Erythroblast (primary cell): ENCODE measurements at regions not wholly inside any gene's neighbourhood (a gene's known extent, or its start where the extent isn't known, plus 50 kb on each side); places are given as distances from the start of the nearest gene placed in this dataset.

Experiments used
- GATA1 ChIP-seq: IDR thresholded peaks from 2 replicates; pipeline ENCODE4 v1.6.1; 2011; ENCODE audit warnings: low read depth, mild to moderate bottlenecking, control low read depth, low read length, moderate library complexity
- POLR2A ChIP-seq: IDR thresholded peaks from 2 replicates; pipeline ENCODE4 v1.6.1; 2011; ENCODE audit warnings: mild to moderate bottlenecking, low read length

DNA sequence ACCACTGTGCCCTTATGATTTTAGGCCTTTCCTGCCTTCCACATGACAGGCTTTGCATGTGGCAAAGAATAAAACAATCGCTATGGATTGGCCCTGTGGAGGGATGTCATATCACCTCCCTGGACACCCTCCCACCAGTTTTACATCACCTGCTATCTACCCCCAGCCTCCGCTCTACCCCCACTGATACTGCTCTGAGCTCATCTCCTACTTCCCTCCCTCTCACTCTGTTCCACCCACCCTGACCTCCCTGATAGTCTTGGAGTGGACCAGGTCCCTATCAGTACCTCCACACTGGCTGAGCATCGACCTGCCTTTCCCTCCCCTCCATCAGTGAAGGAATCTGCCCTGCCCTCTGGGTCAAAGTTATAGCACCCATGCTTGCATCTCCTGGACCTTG is 91.8 kb upstream of the FOXN3 start:
- no peak for TF ChIP-seq POLR2A
- no peak for TF ChIP-seq GATA1
